ENCODE measurements at regions not wholly inside any gene's neighbourhood (a gene's known extent, or its start where the extent isn't known, plus 50 kb on each side); places are given as distances from the start of the nearest gene placed in this dataset.
A peak's percentile ranks its signal among the peaks of the same experiment; 100 is the strongest.

DNA sequence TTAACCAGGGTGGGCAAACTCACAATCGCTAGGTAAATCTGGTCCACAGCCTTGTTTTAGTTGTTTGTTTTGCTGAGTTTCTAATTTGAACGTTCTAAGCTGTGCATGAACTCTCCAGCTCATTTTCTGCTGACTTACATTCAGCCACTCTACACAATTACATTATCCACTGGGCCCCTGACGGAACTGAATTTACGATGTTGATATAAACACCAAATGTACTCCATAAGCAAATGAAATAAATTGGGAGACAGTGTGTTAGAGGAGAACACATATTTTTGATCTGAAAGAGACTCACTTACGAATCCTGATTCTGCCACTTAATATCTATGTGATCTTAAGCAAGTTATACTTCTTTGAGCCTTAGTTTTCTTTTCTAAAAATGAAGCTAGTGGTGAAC is 393.4 kb downstream of the ZNF608 start:
- DNase-seq (ENCODE audit: low read depth), result no peak
- TF ChIP-seq, protein P1, sequence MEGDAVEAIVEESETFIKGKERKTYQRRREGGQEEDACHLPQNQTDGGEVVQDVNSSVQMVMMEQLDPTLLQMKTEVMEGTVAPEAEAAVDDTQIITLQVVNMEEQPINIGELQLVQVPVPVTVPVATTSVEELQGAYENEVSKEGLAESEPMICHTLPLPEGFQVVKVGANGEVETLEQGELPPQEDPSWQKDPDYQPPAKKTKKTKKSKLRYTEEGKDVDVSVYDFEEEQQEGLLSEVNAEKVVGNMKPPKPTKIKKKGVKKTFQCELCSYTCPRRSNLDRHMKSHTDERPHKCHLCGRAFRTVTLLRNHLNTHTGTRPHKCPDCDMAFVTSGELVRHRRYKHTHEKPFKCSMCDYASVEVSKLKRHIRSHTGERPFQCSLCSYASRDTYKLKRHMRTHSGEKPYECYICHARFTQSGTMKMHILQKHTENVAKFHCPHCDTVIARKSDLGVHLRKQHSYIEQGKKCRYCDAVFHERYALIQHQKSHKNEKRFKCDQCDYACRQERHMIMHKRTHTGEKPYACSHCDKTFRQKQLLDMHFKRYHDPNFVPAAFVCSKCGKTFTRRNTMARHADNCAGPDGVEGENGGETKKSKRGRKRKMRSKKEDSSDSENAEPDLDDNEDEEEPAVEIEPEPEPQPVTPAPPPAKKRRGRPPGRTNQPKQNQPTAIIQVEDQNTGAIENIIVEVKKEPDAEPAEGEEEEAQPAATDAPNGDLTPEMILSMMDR (conservative IDR thresholded peaks at IDR 0.05; ENCODE audit: control insufficient read depth, insufficient read depth, low read depth, low read length), result no peak
- H3K4me3 ChIP-seq (ENCODE audit: control insufficient read depth, low read depth, low read length), result no peak overlapping the region

DNA sequence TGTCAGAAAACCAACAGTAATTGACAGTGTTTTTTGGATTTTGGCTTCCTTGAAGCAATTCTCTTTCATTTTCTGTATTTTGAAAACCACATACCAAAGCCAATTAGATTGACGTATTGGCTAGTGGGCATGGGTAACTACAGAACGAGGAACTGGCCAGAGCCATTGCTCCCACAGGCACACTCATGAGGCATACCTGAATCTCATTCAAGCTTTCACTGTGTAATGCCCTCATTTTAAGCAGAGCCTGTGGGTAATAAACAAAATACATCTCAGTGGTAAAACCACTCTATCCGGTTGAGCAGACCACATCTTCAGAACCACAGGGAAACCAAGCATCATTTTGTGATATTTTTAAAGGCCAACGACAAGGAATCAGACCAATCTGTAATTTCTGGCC is 394.1 kb downstream of the ZNF608 start:
- no peak overlapping the region for H3K4me3 ChIP-seq (ENCODE audit: control insufficient read depth, low read depth, low read length)
- TF ChIP-seq, protein P1 (conservative IDR thresholded peaks at IDR 0.05; ENCODE audit: control insufficient read depth, insufficient read depth, low read depth, low read length), result no peak
- no peak for DNase-seq (ENCODE audit: low read depth)

DNA sequence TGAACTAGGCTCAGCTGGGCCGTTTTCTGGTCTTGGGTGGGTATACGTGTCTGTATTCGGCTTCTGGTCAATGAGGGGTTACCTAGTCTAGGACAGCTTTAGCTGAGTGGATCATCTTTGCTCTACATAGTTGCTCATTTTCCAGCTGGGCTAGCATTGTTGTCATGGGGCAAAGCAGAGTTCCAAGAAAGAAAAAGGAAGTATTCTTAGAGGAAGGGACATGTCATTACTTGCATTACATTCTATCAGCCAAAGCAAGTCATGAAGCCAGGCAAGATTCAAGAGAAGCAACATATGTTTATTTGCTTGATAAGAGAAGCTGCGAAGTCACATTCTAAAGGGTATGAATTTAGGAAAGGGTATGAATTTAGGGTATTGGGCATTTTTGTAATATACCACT is 396.5 kb downstream of the ZNF608 start:
- no peak overlapping the region for H3K4me3 ChIP-seq (ENCODE audit: control insufficient read depth, low read depth, low read length)
- TF ChIP-seq, protein P1 (conservative IDR thresholded peaks at IDR 0.05; ENCODE audit: control insufficient read depth, insufficient read depth, low read depth, low read length), result no peak
- DNase-seq (ENCODE audit: low read depth), result no peak

DNA sequence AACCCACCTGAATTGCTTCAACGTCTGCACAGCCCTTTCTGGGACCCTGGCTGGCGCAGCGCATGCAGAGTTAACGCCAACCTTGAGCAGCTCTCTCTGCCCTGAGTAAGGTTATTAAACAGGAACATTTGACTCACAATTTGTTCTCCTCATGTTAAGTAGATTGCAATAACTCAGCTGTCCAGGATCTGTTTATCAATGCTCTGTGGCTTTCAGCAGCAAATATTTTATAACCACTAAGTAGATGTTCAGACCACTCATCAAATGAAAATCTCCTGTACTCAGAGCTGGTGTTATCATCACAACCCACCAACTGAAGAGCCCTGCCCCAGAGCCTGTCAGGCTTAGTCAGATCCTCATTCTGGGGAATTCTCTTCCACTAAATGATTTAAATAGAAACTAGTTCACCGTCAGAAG is 403.0 kb downstream of the ZNF608 start:
- TF ChIP-seq, protein P1 (conservative IDR thresholded peaks at IDR 0.05; ENCODE audit: control insufficient read depth, insufficient read depth, low read depth, low read length), result no peak
- H3K4me3 ChIP-seq (ENCODE audit: control insufficient read depth, low read depth, low read length), result no peak overlapping the region
- peak; percentile 98 for DNase-seq (ENCODE audit: low read depth)

DNA sequence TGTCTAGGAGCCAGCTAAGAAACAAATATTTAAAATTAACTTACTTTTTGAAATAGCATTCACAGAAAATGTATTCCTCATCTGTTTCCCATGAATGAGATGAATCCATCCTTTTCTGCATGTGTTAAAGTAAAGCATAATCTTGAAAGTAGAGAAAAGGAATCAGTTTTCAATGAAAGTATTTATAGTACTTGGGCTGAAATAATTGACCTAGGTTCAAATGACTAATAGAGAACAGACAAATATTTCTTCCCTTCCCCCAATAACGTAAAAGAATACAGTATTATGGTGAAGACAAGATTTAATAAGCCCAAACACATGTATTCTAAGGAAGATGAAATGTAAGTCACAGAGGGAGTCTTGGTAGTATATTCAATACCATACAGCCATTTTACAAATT is 403.5 kb downstream of the ZNF608 start:
- TF ChIP-seq, protein P1 (conservative IDR thresholded peaks at IDR 0.05; ENCODE audit: control insufficient read depth, insufficient read depth, low read depth, low read length), result no peak
- H3K4me3 ChIP-seq (ENCODE audit: control insufficient read depth, low read depth, low read length), result no peak overlapping the region
- peak; percentile 71 for DNase-seq (ENCODE audit: low read depth)

DNA sequence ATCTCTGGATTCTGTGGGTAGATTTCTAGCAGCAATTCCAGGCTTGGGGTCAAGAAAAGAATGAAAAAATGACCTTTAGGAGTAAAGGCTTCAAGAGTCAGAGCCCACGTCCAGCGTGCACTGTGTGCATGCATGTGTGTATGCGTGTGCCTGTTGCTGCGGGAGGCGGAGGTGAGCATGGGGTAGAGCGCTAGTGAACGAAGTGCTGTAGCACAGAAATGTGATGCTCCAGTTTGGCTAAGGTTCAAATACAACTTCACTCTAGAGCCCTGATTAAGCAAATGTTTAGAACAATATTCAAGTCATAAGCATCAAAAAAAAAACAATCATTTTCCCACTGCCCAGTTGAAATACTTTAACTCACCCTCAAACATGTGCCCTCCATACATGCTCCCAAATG is 403.9 kb downstream of the ZNF608 start:
- DNase-seq (ENCODE audit: low read depth), result peak; percentile 58
- no peak overlapping the region for H3K4me3 ChIP-seq (ENCODE audit: control insufficient read depth, low read depth, low read length)
- TF ChIP-seq, protein P1 (conservative IDR thresholded peaks at IDR 0.05; ENCODE audit: control insufficient read depth, insufficient read depth, low read depth, low read length), result no peak

DNA sequence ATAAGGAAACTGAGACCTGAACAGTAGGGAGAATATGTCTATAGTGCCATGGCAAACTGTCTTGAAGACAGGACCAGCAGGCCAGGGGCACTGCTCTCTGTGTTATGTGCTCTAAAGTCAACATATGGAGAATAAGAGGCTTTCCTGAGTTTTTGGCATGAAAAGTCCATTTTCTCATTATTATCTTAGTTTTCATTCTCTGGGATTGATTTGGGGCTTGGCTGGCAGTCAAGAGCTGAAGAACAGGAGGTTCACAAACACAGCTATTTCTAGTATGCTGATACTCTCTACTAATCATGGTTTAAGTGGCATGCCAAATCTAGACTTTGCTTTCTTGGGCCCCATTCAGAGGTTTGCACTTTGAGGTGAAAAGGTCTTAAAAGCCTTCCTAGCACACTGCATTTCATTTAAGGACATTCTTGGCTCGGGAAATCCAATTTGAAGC is 404.4 kb downstream of the ZNF608 start:
- no peak overlapping the region for H3K4me3 ChIP-seq (ENCODE audit: control insufficient read depth, low read depth, low read length)
- TF ChIP-seq, protein P1 (conservative IDR thresholded peaks at IDR 0.05; ENCODE audit: control insufficient read depth, insufficient read depth, low read depth, low read length), result no peak
- DNase-seq (ENCODE audit: low read depth), result peak; percentile 91

Measured in fibroblast of mammary gland (primary cell).